ENCODE measurements at regions not wholly inside any gene's neighbourhood (a gene's known extent, or its start where the extent isn't known, plus 50 kb on each side); places are given as distances from the start of the nearest gene placed in this dataset.

- no peak for DNase-seq (ENCODE audit: low read depth in 2 of 2, low spot score in 1 of 2)
Measured at GRCh38 chr3:16050641-16051467, 123.6 kb upstream of the GALNT15 start.

DNA sequence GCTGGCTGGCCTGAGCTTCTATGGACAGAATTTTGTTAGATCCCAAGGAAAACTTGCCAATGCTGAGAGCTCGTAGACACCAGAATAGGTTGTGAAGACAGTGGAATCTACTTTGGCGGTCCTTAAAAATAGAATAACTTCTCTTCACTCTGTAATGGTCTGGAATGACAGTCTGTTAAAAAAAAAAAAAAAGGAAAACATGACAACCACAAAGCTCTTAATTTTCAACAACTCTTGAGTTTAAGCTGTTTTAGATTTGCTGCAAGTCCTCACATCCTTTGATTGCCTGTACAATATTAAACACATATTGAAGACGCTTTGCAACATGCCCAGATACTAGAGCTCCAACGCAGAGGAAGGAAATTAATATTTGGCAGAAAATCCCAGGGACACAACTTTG, 122.8 kb upstream of the GALNT15 start:
- no peak for DNase-seq (ENCODE audit: low read depth in 2 of 2, low spot score in 1 of 2)

GRCh38 chr3:16052964-16053363, 121.5 kb upstream of the GALNT15 start:
- DNase-seq (ENCODE audit: low read depth in 2 of 2, low spot score in 1 of 2), result no peak

DNA sequence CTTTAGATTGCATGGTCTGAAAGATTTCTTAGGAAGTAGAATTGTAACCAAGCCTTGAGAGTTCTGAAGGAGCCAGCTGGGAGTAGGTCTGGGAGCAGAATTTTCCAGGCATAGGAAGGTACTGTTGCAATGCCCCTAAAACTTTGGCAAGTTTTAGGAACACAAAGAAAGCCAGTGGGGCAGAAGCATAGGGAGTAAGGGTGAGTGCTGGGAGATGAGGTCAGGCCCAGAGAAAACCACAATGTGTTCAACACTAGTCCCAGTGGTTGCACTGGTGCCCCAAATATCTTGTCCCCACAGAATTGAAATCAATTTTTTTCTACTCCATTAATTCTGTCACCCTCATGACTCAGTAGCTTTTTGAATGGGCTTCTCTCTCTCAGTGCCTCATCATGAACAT, 120.7 kb upstream of the GALNT15 start:
- no peak for DNase-seq (ENCODE audit: low read depth in 2 of 2, low spot score in 1 of 2)

- DNase-seq (ENCODE audit: low read depth in 2 of 2, low spot score in 1 of 2), result no peak
Measured at GRCh38 chr3:16055606-16056211, 118.8 kb upstream of the GALNT15 start.

- no peak for DNase-seq (ENCODE audit: low read depth in 2 of 2, low spot score in 1 of 2)
Measured at GRCh38 chr3:16056217-16056616, 118.3 kb upstream of the GALNT15 start.

- DNase-seq (ENCODE audit: low read depth in 2 of 2, low spot score in 1 of 2), result no peak
Measured at GRCh38 chr3:16058521-16058920, 116.0 kb upstream of the GALNT15 start.

DNA sequence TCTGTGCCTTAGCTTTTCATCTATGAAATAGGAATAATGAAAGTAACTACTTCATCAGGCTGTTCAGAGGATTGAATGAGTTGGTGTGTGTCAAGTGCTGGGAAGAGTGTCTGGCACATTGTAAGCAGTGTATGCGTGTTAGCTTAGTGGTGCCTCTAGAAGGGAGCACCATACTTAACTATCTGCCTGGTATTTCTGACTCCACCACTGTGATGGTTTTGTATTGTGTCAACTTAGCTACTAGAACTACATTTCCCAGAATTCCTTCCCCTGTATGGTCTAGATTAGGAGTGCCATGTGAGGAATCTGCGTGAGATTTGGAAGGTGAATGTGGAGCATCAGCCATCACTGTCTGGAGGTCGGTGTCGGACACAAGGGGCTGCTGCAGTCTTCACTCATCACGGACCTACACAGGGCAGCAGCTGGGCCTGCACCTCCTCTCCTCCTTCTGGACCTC, 115.4 kb upstream of the GALNT15 start:
- DNase-seq (ENCODE audit: low read depth in 2 of 2, low spot score in 1 of 2), result no peak

GRCh38 chr3:16059711-16060357, 114.6 kb upstream of the GALNT15 start:
- DNase-seq (ENCODE audit: low read depth in 2 of 2, low spot score in 1 of 2), result no peak

DNA sequence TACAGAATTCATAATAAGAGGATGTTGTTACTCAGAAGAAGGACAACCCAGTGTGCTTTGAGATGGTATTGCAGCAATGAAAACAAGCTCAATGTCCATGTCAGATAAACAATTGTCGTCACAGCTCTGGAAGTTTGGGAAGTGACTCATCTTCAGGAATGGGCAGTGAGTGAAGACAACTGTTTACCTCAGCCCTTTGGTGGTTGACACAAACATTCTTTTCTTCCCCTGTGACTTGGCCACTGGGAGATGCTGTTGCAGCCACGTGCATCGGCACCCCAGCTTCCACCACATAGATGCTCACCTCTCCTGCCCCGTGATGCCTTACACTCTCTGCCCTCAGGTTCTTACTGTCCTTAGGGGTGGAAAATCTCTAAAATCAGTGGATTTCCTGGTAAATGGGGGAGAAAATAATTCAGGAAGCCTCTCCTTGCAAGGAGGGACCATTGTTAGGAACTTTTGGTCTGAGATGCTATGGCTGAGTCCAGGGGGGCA, 114.1 kb upstream of the GALNT15 start:
- DNase-seq (ENCODE audit: low read depth in 2 of 2, low spot score in 1 of 2), result no peak

- no peak for DNase-seq (ENCODE audit: low read depth in 2 of 2, low spot score in 1 of 2)
Measured at GRCh38 chr3:16060945-16061344, 113.5 kb upstream of the GALNT15 start.

- no peak for DNase-seq (ENCODE audit: low read depth in 2 of 2, low spot score in 1 of 2)
Measured at GRCh38 chr3:16061491-16061890, 113.0 kb upstream of the GALNT15 start.

GRCh38 chr3:16063603-16064002, 110.9 kb upstream of the GALNT15 start:
- no peak for DNase-seq (ENCODE audit: low read depth in 2 of 2, low spot score in 1 of 2)

DNA sequence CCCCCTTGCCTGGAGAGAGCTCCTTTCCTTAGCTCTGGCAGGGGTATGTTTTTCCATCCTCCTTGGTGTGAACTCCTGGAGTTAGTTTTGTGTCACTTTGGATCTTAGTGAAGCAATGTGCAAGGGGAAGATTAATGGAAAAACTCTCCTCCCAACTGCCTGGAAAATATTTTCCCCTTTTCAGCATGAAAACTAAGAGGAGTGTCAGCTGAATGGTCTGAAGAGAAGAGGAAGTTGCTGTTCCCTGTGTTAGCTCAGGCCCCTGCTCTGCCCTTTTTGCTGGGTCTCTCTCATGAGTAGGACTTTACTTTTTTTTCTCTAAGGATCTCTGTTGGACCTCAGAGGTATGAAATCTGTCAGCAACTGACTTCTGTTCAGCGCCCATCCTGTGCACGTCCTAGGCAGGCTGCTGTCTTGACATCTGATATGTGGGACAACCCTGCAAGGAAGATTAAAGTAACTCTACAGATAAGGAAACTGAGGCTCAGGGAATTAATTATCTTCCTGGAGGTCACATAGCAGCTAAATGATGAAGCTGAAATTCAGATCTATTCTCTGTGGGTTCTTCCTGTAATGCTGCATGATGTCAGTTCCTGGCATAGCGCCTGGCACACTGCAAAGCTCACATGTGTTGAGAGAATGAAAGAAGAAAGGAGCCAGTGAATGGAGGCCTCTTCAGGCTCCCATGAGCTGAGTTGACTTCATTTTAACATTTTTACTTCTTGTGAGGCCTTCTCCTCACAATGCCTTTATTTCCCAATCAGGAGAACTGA, 109.7 kb upstream of the GALNT15 start:
- no peak for DNase-seq (ENCODE audit: low read depth in 2 of 2, low spot score in 1 of 2)

DNA sequence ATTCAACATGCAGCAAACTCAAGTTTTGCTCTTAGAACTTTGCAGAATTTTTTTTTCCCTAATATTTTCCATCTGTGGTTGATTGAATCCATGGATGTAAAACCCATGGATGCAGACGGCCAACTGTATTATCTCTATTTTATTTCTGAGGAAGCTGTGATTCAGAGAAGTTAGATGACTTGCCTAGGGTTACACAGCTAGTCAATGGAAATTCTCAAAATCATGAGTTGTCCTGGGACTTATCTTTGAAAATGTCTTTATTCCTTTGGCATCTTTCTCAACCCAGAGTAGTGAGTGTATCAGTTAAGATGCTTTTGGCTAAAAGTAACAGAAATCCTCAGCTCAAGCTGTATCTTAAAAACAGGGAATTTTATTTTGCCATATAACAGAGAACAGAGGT, 107.9 kb upstream of the GALNT15 start:
- DNase-seq (ENCODE audit: low read depth in 2 of 2, low spot score in 1 of 2), result no peak

DNA sequence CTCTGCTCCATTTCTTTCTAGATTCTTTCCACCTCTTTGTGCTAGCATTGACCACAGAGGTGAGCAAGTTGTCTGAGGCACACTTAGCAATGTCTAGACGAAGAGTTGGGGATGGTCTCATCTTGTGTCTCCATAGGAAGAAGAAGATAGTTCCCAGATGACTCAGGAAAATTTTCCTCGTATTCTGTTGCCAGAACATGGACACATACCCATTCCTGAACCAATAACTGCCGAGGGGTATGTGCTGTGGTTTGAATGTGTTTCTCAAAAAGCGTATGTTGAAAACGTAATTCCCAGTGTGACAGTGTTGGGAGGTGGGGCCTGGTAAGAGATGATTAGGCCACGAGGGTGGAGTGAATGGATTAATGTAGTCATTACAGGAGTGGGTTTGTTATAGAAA, 107.5 kb upstream of the GALNT15 start:
- no peak for DNase-seq (ENCODE audit: low read depth in 2 of 2, low spot score in 1 of 2)

GRCh38 chr3:16067837-16068471, 106.5 kb upstream of the GALNT15 start:
- no peak for DNase-seq (ENCODE audit: low read depth in 2 of 2, low spot score in 1 of 2)

DNA sequence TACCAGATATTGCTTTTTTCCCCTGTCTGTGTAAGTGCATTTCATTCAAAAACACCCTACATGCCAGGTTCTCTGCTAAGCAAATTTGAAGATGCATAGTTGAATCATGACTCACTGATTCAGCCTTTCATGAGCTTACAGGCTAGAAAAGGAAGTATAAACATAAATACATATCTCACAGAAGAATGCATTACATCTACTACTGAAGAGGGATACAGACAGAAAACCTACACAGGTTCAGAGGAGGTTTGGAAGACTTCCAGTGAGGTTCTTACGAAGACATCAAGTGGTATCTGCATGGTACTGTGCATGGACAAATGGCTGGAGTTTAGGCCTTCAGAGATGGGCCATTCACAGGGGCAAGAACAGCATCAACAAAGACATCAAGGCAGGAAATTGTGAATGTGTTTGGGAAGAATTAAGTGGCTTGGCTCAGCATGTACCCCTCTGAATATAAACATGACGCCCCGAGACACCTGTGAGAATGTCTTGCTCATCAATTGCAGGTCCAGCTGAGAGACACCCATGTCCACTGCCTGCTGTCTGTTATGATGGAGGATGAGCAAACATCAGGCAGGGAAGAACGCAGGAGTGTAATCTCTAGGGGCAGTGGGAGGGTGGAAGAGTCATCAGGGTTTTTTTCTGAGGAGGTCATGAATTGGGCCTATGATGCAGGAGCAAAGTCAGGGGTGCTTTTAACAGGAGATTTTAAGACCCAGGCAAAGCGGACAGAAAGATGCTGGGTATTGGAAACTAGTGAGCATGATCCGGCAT, 105.1 kb upstream of the GALNT15 start:
- DNase-seq (ENCODE audit: low read depth in 2 of 2, low spot score in 1 of 2), result no peak

GRCh38 chr3:16070707-16071106, 103.8 kb upstream of the GALNT15 start:
- no peak for DNase-seq (ENCODE audit: low read depth in 2 of 2, low spot score in 1 of 2)

GRCh38 chr3:16071206-16071605, 103.3 kb upstream of the GALNT15 start:
- DNase-seq (ENCODE audit: low read depth in 2 of 2, low spot score in 1 of 2), result no peak
